NB4 (cell line): ENCODE measurements at regions not wholly inside any gene's neighbourhood (a gene's known extent, or its start where the extent isn't known, plus 50 kb on each side); places are given as distances from the start of the nearest gene placed in this dataset.
A peak's percentile ranks its signal among the peaks of the same experiment; 100 is the strongest.

Experiments used
- DNase-seq: peaks from one replicate; pipeline ENCODE4 v3.0.0; 2010; ENCODE audit warnings: low read depth
- H3K4me3 ChIP-seq: one replicate; pipeline ENCODE4 v1.5.1; 2011; ENCODE audit warnings: mild to moderate bottlenecking, low read depth, low read length, moderate library complexity
- MAX ChIP-seq: IDR thresholded peaks from 2 replicates; pipeline ENCODE4 v1.6.1; 2011; ENCODE audit warnings: low read depth, low read length
- MYC ChIP-seq: IDR thresholded peaks from 2 replicates; pipeline ENCODE4 v1.6.1; 2011; ENCODE audit warnings: low read depth, low read length
- POLR2A ChIP-seq: IDR thresholded peaks from 2 replicates; pipeline ENCODE4 v1.6.1; 2011; ENCODE audit warnings: mild to moderate bottlenecking; ENCODE audit not compliant: insufficient read length; ENCODE audit errors: extremely low read depth
- TF ChIP-seq, protein P1 (sequence below): IDR thresholded peaks from one replicate; pipeline ENCODE4 v1.5.1; 2012; ENCODE audit warnings: low read depth, low read length

DNA sequence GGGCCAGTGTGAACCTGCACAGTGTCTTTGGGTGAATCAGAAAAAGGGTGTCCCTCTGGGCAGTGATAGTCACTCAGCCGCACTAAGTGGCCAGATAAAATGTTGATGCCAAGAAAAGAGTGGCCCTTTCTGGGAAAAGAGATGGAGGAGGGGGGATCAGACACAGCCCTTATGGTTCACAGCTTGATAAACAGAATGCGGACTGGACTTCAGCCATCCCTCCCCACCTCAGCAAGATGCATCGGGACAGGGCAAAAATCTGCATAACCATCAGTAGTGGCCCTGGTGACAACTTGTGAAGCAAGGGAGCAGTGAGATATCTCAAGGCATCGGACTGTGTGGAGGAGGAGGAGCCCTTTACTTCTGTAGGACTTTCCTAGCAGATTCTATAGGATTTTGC, 353.8 kb upstream of the PLXNA2 start:
- no peak for TF ChIP-seq POLR2A
- H3K4me3 ChIP-seq, result no peak overlapping the region
- no peak for DNase-seq

DNA sequence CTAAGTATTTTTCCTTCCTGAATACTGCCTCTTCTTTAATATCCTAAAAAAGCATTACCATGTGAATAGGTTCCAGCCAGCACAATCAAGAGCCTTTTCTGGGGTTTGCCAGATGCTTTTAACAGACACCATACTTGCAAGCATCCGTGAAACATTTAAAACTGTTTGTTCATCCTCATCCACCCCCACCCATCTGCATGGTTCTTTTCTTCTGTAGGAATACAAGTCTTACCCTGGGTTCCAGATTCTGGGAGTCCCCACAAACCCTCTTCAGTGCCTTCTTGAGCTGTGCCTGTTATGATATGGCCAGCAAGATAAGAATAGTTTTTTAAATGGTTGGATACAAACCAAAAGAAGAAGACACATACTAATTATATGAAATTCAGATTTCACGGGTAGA, 354.9 kb upstream of the PLXNA2 start:
- H3K4me3 ChIP-seq, result no peak overlapping the region
- TF ChIP-seq, protein P1, sequence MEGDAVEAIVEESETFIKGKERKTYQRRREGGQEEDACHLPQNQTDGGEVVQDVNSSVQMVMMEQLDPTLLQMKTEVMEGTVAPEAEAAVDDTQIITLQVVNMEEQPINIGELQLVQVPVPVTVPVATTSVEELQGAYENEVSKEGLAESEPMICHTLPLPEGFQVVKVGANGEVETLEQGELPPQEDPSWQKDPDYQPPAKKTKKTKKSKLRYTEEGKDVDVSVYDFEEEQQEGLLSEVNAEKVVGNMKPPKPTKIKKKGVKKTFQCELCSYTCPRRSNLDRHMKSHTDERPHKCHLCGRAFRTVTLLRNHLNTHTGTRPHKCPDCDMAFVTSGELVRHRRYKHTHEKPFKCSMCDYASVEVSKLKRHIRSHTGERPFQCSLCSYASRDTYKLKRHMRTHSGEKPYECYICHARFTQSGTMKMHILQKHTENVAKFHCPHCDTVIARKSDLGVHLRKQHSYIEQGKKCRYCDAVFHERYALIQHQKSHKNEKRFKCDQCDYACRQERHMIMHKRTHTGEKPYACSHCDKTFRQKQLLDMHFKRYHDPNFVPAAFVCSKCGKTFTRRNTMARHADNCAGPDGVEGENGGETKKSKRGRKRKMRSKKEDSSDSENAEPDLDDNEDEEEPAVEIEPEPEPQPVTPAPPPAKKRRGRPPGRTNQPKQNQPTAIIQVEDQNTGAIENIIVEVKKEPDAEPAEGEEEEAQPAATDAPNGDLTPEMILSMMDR, result no peak
- TF ChIP-seq MYC, result no peak
- TF ChIP-seq MAX, result no peak
- DNase-seq, result no peak

DNA sequence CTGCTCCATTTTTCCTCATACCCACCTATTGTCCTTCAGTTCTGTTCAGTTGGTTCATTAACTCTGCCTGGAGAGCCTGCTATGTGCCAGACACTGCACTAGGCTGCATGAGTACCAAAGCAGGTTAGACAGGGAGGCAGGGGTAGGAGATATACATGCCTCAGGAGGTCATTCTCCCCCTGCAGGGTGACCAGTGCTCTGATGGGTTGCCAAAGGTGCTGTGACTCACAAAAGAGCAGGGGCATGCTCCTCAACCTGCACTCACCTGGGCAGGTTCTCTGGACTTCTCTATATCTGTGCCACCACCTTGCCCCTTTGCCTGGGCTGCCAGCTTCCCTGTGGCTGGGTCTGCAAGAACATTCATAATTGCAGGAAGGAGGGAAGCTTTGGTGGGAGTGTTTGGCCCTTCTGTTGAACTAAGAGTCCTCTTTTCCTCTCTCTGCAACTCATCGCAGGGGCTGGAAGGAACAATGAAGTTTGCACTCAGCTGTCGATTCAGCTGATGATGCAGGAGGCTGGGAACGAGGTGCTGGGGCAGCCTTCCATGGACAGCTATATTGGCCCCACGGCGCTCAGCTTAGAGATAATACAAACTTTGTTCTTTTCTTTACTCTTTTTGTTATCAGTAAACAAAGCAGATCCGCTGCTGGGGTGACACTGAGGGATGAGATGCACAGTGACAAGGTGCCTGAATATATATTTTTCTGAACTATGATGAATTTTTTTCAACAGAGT, 356.4 kb upstream of the PLXNA2 start:
- TF ChIP-seq POLR2A (no peak), MAX (no peak), MYC (no peak)
- TF ChIP-seq, protein P1, result no peak
- DNase-seq, result no peak
- H3K4me3 ChIP-seq, result no peak overlapping the region

DNA sequence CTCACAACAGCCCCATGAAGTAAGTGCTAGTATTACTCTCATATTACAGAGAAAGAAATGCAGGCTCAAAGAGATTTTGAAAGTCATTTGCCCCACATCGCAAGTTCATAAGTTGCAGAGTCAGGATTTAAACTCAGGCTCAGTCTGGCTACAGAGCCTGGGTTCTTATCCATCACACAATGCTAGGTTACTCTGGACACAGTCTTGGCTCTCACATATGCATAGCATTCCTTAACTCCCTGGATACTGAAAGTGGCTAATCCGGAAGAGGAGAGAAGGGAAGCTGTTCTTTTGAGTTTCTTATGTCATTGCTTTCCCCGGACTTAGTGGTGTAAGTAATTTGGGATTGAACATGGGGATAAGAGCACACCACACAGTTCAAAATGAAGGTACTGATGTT, 357.4 kb upstream of the PLXNA2 start:
- DNase-seq, result no peak
- H3K4me3 ChIP-seq, result no peak overlapping the region
- TF ChIP-seq POLR2A, result no peak
- TF ChIP-seq, protein P1, result no peak
- TF ChIP-seq MAX, result no peak
- TF ChIP-seq MYC, result no peak

DNA sequence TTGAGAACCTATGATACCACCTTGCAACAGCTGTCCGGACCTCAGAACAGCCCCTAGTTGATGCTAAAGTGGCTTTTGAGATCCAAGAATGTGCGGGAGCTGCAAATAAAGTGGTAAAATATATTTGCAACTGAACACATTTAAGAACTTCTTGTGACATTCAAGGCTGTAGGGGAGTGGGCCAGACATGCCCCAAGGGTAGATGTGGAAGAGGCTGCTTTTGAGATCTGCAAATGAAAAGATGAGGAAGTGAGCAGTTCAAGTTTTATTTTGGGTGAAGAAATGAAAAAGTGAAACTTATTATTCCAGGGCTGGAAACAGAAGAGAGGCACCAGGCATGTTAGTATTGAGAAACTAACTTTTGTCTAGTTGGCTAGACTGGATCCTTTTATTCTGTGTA, 359.5 kb upstream of the PLXNA2 start:
- TF ChIP-seq MAX (no peak), POLR2A (no peak), MYC (no peak)
- TF ChIP-seq, protein P1, result no peak
- DNase-seq, result no peak
- no peak overlapping the region for H3K4me3 ChIP-seq

DNA sequence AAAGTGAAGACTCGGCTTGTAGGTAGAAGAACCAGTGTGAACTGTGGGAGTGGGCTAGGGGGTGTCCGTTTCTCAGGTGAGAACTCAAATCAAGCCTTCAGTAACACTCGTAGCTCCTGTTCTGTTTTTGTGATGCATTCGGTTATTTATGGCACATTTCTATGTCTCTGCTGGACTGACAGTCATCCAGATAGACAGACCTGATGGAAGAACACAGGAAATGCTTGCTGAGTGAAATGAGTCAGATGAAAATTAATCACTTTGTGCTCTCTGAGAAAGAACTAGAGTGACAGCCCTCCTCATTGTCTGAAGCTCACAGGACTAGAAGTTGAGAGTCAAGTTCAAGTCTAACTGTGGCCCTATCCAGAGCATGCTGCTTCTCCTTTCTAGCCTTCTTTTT, 360.1 kb upstream of the PLXNA2 start:
- DNase-seq, result peak; percentile 6
- TF ChIP-seq, protein P1, result no peak
- TF ChIP-seq MAX (no peak), MYC (no peak), POLR2A (no peak)
- no peak overlapping the region for H3K4me3 ChIP-seq
